Liver (tissue), 3 donors: ENCODE measurements at regions not wholly inside any gene's neighbourhood (a gene's known extent, or its start where the extent isn't known, plus 50 kb on each side); places are given as distances from the start of the nearest gene placed in this dataset.

Experiments used
- CTCF ChIP-seq: fragments of 150-350 bp; IDR thresholded peaks from 2 replicates; pipeline ENCODE4 v1.5.1; 2017; ENCODE audit warnings: improper control_type of control experiment, low read depth, low read length; ENCODE audit not compliant: missing input control
- RAD21 ChIP-seq, 2 donors: IDR thresholded peaks; 2 replicates each; pipeline ENCODE4 v1.6.1; 2016; ENCODE audit warnings: antibody characterized with exemption in 2 of 2, mild to moderate bottlenecking in 2 of 2
- REST ChIP-seq: IDR thresholded peaks from 2 replicates; pipeline ENCODE4 v1.6.1; 2016; ENCODE audit warnings: antibody characterized with exemption, mild to moderate bottlenecking
- TAF1 ChIP-seq: conservative IDR thresholded peaks from 2 replicates; pipeline ENCODE4 v1.6.1; 2016; ENCODE audit warnings: antibody characterized with exemption, mild to moderate bottlenecking
- donor health status: healthy.
- donor health status: healthy.

- TF ChIP-seq CTCF, result no peak
- TF ChIP-seq RAD21 (IDR thresholded peaks at IDR 0.05), result no peak
- no peak for TF ChIP-seq REST
- TF ChIP-seq TAF1, result no peak
Measured at GRCh38 chr1:101406681-101407080, 169.9 kb downstream of the S1PR1 start.
